Upper lobe of left lung (tissue), 4 donors: ENCODE measurements at regions not wholly inside any gene's neighbourhood (a gene's known extent, or its start where the extent isn't known, plus 50 kb on each side); places are given as distances from the start of the nearest gene placed in this dataset.

ENCODE experiments used
- EP300 ChIP-seq, 4 donors: sonication (generic); formaldehyde crosslinking; IDR thresholded peaks; one replicate each; pipeline ENCODE4 v1.5.1; 2017; ENCODE audit warnings: antibody characterized with exemption in 4 of 4, control low read depth in 2 of 4
- TF ChIP-seq, protein P1 (sequence below), 6 experiments: fragments of 450-650 bp in 4 of 6; fragments of 200-600 bp in 2 of 6; sonication (generic) in 2 of 6; IDR thresholded peaks; one replicate each; pipeline ENCODE4 v1.5.1; 2016 to 2019; ENCODE audit warnings: antibody characterized with exemption in 6 of 6

DNA sequence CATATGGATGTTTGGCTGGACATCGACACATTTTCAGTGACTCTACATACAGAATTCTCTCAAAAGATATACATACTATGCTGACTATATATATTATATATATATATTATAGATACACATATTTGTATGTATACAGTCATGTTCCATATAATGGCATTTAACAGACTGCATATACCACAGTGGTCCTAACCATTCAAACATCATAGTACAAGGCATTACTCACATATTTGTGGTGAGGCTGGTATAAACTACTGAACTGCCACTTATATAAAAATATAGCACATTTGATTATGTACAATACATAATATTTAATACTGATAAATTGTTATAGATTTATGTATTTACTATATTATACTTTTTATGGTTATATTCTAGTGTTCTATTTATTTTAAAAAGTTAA, 168.5 kb downstream of the IL15 start:
- TF ChIP-seq, protein P1, sequence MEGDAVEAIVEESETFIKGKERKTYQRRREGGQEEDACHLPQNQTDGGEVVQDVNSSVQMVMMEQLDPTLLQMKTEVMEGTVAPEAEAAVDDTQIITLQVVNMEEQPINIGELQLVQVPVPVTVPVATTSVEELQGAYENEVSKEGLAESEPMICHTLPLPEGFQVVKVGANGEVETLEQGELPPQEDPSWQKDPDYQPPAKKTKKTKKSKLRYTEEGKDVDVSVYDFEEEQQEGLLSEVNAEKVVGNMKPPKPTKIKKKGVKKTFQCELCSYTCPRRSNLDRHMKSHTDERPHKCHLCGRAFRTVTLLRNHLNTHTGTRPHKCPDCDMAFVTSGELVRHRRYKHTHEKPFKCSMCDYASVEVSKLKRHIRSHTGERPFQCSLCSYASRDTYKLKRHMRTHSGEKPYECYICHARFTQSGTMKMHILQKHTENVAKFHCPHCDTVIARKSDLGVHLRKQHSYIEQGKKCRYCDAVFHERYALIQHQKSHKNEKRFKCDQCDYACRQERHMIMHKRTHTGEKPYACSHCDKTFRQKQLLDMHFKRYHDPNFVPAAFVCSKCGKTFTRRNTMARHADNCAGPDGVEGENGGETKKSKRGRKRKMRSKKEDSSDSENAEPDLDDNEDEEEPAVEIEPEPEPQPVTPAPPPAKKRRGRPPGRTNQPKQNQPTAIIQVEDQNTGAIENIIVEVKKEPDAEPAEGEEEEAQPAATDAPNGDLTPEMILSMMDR (IDR thresholded peaks at IDR 0.05) = no peak
- TF ChIP-seq EP300 (IDR thresholded peaks at IDR 0.05) = no peak
